Type B pancreatic cell (in vitro differentiated cells): ENCODE measurements at regions not wholly inside any gene's neighbourhood (a gene's known extent, or its start where the extent isn't known, plus 50 kb on each side); places are given as distances from the start of the nearest gene placed in this dataset.

Source experiments
- DNase-seq: peaks from one replicate; pipeline ENCODE4 v3.0.0; 2021; ENCODE audit warnings: mixed read lengths; ENCODE audit not compliant: unreplicated experiment; ENCODE audit errors: extremely low spot score
- H3K27ac Mint-ChIP-seq: 2 replicates; pipeline ENCODE4 v1.8.0; 2021; ENCODE audit warnings: mild to moderate bottlenecking, mixed read lengths
- H3K27me3 Mint-ChIP-seq: 2 replicates; pipeline ENCODE4 v1.8.0; 2021; ENCODE audit warnings: mixed read lengths
- H3K36me3 Mint-ChIP-seq: 2 replicates; pipeline ENCODE4 v1.8.0; 2021; ENCODE audit warnings: mixed read lengths
- H3K4me1 Mint-ChIP-seq: one replicate; pipeline ENCODE4 v1.8.0; 2021; ENCODE audit warnings: mixed read lengths; ENCODE audit not compliant: unreplicated experiment
- H3K4me3 Mint-ChIP-seq: 2 replicates; pipeline ENCODE4 v1.8.0; 2021; ENCODE audit warnings: mild to moderate bottlenecking, mixed read lengths
- H3K9me3 Mint-ChIP-seq: 2 replicates; pipeline ENCODE4 v1.8.0; 2021; ENCODE audit warnings: mixed read lengths
- CTCF ChIP-seq: fragments of 200-600 bp; sonication (generic); conservative IDR thresholded peaks from 2 replicates; pipeline ENCODE4 v1.5.0; 2021; ENCODE audit warnings: antibody characterized with exemption, mild to moderate bottlenecking

- no peaks in the 10 kb centered on the region for H3K4me1 Mint-ChIP-seq
- no peak overlapping the region for H3K27ac Mint-ChIP-seq
- H3K9me3 Mint-ChIP-seq: peaks cover 5% of the 10 kb centered on the region
- H3K27me3 Mint-ChIP-seq: no peaks in the 10 kb centered on the region
- H3K4me3 Mint-ChIP-seq: no peak overlapping the region
- TF ChIP-seq CTCF: no peak
- DNase-seq: no peak
- no peaks in the 10 kb centered on the region for H3K36me3 Mint-ChIP-seq
Observed at GRCh38 chr3:30518872-30519271, 87.5 kb upstream of the TGFBR2 start.

GRCh38 chr3:30520699-30521098 lies 85.7 kb upstream of the TGFBR2 start:
- no peaks in the 10 kb centered on the region for H3K9me3 Mint-ChIP-seq

GRCh38 chr3:30521156-30521715 lies 85.2 kb upstream of the TGFBR2 start:
- no peak for DNase-seq
- Mint-ChIP-seq H3K36me3 (no peaks in the 10 kb centered on the region), H3K27me3 (no peaks in the 10 kb centered on the region), H3K4me1 (no peaks in the 10 kb centered on the region), H3K9me3 (peaks cover 4% of the 10 kb centered on the region), H3K27ac (no peak overlapping the region), H3K4me3 (no peak overlapping the region)
- TF ChIP-seq CTCF: no peak

More at GRCh38 chr3:30520699-30521098, 85.7 kb upstream of the TGFBR2 start:
- no peak for DNase-seq
- no peaks in the 10 kb centered on the region for H3K4me1 Mint-ChIP-seq
- H3K27me3 Mint-ChIP-seq: no peaks in the 10 kb centered on the region
- no peaks in the 10 kb centered on the region for H3K36me3 Mint-ChIP-seq
- H3K4me3 Mint-ChIP-seq: no peak overlapping the region
- TF ChIP-seq CTCF: no peak
- no peak overlapping the region for H3K27ac Mint-ChIP-seq

- DNase-seq: no peak
- no peak overlapping the region for H3K4me3 Mint-ChIP-seq
- H3K4me1 Mint-ChIP-seq: no peaks in the 10 kb centered on the region
- no peaks in the 10 kb centered on the region for H3K27me3 Mint-ChIP-seq
- TF ChIP-seq CTCF: no peak
- peaks cover 7% of the 10 kb centered on the region for H3K9me3 Mint-ChIP-seq
- H3K36me3 Mint-ChIP-seq: no peaks in the 10 kb centered on the region
- no peak overlapping the region for H3K27ac Mint-ChIP-seq
Observed at GRCh38 chr3:30522476-30522875, 83.9 kb upstream of the TGFBR2 start.

GRCh38 chr3:30523366-30523765 lies 83.0 kb upstream of the TGFBR2 start:
- Mint-ChIP-seq H3K27me3 (no peaks in the 10 kb centered on the region), H3K36me3 (no peaks in the 10 kb centered on the region), H3K4me1 (no peaks in the 10 kb centered on the region), H3K4me3 (no peak overlapping the region), H3K27ac (no peak overlapping the region), H3K9me3 (peaks cover 7% of the 10 kb centered on the region)
- TF ChIP-seq CTCF: no peak
- DNase-seq: no peak
